Natural killer cell (primary cell): ENCODE measurements at regions not wholly inside any gene's neighbourhood (a gene's known extent, or its start where the extent isn't known, plus 50 kb on each side); places are given as distances from the start of the nearest gene placed in this dataset.

Source experiments
- ATAC-seq, 3 donors: fragments of 150-1000 bp in 2 of 3; fragments of 200-7000 bp in 1 of 3; cut with Tn5 transposase; 1 replicate in 1 of 3; 2 replicates in 2 of 3; pipeline ENCODE4 v1.10.0; 2021; ENCODE audit warnings: mild to moderate bottlenecking in 2 of 3, moderate library complexity in 2 of 3
- DNase-seq, 2 donors: peaks; one replicate each; pipeline versions ENCODE4 v3.0.0 to v3.0.0-alpha.2; 2013 to 2021; ENCODE audit warnings: mixed read lengths in 1 of 2
- H3K27ac ChIP-seq: one replicate; pipeline ENCODE4 v1.5.1; 2013; ENCODE audit warnings: mild to moderate bottlenecking, low read length
- H3K27me3 ChIP-seq: one replicate; pipeline ENCODE4 v1.6.1; 2013; ENCODE audit warnings: low read length; ENCODE audit not compliant: control insufficient read depth, insufficient read depth
- H3K36me3 ChIP-seq: one replicate; pipeline ENCODE4 v1.6.1; 2013; ENCODE audit warnings: low read length; ENCODE audit not compliant: control insufficient read depth, insufficient read depth
- H3K4me1 ChIP-seq: one replicate; pipeline ENCODE4 v1.6.1; 2013; ENCODE audit warnings: low read length; ENCODE audit not compliant: control insufficient read depth, insufficient read depth
- H3K4me3 ChIP-seq: one replicate; pipeline ENCODE4 v1.5.1; 2013; ENCODE audit warnings: low read length
- H3K9me3 ChIP-seq: one replicate; pipeline ENCODE4 v1.6.1; 2013; ENCODE audit warnings: low read length; ENCODE audit not compliant: control insufficient read depth, insufficient read depth
- H3K27ac Mint-ChIP-seq, 2 donors: one replicate each; pipeline ENCODE4 v1.8.0; 2022; ENCODE audit warnings: mild to moderate bottlenecking in 2 of 2, mixed read lengths in 2 of 2, moderate library complexity in 1 of 2
- H3K27me3 Mint-ChIP-seq, 2 donors: one replicate each; pipeline ENCODE4 v1.8.0; 2022; ENCODE audit warnings: low read depth in 2 of 2, mixed read lengths in 2 of 2
- H3K36me3 Mint-ChIP-seq: one replicate; pipeline ENCODE4 v1.8.0; 2022; ENCODE audit warnings: mixed read lengths
- H3K4me1 Mint-ChIP-seq, 2 donors: one replicate each; pipeline ENCODE4 v1.8.0; 2022; ENCODE audit warnings: mixed read lengths in 2 of 2
- H3K4me3 Mint-ChIP-seq: one replicate; pipeline ENCODE4 v1.8.0; 2022; ENCODE audit warnings: mild to moderate bottlenecking, moderate library complexity, mixed read lengths
- H3K9me3 Mint-ChIP-seq, 2 donors: one replicate each; pipeline ENCODE4 v1.8.0; 2022; ENCODE audit warnings: mixed read lengths in 2 of 2
- WGBS: methylation state at CpG from one replicate; pipeline ENCODE4 v1.1.7; 2013; ENCODE audit warnings: missing lambda C conversion rate; ENCODE audit not compliant: insufficient coverage; 5-methylcytosine and 5-hydroxymethylcytosine counted together
- intact Hi-C: fragments of 100-400 bp; cut with micrococcal nuclease; formaldehyde crosslinking; loops from one replicate; pipeline ENCODE4 v1.14.2; 2022
- TF ChIP-seq, protein P1 (sequence below): fragments of 200-600 bp; IDR thresholded peaks from one replicate; pipeline ENCODE4 v1.8.0; 2022; ENCODE audit warnings: antibody characterized with exemption

DNA sequence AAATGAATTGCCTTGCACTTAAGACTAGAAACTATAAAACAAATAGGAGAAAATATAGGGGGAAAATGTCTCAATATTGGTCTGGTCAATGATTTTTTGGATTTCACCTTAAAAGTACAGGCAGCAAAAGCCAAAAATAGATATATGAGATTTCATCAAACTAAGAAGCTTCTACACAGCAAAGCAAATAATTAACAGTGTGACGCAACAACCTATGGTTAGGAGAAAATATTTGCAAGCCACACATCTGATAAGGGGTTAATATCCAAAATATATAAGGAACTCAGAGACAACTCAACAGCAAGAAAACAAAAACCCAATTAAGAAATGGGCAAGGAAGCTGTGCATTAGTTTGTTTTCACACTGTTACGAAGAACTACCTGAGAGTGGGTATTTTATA lies 89.1 kb downstream of the MAIP1 start:
- intact Hi-C loops: no loop called here
- WGBS: 73% methylated on average over 1 of the region's 2 CpGs
- peaks cover 10% of the 10 kb centered on the region for H3K9me3 ChIP-seq
- H3K4me3 ChIP-seq: no peak overlapping the region
- Mint-ChIP-seq H3K4me3 (no peak overlapping the region), H3K9me3 (peaks cover 3 to 4% of the 10 kb centered on the region in 2 donors), H3K27me3 (peaks cover 6 to 13% of the 10 kb centered on the region in 2 donors), H3K4me1 (no peaks in the 10 kb centered on the region), H3K36me3 (no peaks in the 10 kb centered on the region), H3K27ac (no peak overlapping the region)
- H3K4me1 ChIP-seq: no peaks in the 10 kb centered on the region
- TF ChIP-seq, protein P1, sequence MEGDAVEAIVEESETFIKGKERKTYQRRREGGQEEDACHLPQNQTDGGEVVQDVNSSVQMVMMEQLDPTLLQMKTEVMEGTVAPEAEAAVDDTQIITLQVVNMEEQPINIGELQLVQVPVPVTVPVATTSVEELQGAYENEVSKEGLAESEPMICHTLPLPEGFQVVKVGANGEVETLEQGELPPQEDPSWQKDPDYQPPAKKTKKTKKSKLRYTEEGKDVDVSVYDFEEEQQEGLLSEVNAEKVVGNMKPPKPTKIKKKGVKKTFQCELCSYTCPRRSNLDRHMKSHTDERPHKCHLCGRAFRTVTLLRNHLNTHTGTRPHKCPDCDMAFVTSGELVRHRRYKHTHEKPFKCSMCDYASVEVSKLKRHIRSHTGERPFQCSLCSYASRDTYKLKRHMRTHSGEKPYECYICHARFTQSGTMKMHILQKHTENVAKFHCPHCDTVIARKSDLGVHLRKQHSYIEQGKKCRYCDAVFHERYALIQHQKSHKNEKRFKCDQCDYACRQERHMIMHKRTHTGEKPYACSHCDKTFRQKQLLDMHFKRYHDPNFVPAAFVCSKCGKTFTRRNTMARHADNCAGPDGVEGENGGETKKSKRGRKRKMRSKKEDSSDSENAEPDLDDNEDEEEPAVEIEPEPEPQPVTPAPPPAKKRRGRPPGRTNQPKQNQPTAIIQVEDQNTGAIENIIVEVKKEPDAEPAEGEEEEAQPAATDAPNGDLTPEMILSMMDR: no peak
- no peaks in the 10 kb centered on the region for H3K36me3 ChIP-seq
- H3K27me3 ChIP-seq: no peaks in the 10 kb centered on the region
- no peak overlapping the region for H3K27ac ChIP-seq
- DNase-seq (no peak), ATAC-seq (no peak)

DNA sequence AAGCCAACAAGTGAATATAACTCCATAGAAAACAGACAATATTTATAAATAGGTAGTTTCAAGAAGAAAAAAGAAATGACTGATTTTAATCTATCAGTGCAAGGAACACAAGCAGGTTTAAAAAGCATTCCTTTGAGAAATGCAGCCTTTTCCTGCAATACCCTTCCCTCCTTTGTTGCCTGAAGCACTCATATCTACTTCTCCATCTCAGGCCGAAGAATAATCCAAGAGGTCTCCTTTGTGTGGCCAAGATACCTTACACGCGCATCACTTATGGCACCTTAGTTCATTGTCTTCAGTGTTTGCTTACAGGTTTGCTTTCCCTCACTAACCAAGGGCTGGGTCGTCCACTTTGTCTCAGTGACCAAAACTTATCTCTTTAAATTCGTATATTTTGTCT lies 93.0 kb downstream of the MAIP1 start:
- Mint-ChIP-seq H3K27me3 (peaks cover 3 to 6% of the 10 kb centered on the region in 2 donors), H3K4me1 (no peaks in the 10 kb centered on the region), H3K36me3 (no peaks in the 10 kb centered on the region), H3K9me3 (peaks cover 3 to 4% of the 10 kb centered on the region in 2 donors), H3K27ac (no peak overlapping the region), H3K4me3 (no peak overlapping the region)
- TF ChIP-seq, protein P1: no peak
- 88% methylated on average over 4 of the region's 5 CpGs for WGBS
- Histone ChIP-seq H3K27me3 (no peaks in the 10 kb centered on the region), H3K27ac (no peak overlapping the region), H3K4me3 (no peak overlapping the region), H3K9me3 (peaks cover 10% of the 10 kb centered on the region), H3K4me1 (no peaks in the 10 kb centered on the region), H3K36me3 (no peaks in the 10 kb centered on the region)
- ATAC-seq (no peak), DNase-seq (no peak)
- intact Hi-C loops: no loop called here

DNA sequence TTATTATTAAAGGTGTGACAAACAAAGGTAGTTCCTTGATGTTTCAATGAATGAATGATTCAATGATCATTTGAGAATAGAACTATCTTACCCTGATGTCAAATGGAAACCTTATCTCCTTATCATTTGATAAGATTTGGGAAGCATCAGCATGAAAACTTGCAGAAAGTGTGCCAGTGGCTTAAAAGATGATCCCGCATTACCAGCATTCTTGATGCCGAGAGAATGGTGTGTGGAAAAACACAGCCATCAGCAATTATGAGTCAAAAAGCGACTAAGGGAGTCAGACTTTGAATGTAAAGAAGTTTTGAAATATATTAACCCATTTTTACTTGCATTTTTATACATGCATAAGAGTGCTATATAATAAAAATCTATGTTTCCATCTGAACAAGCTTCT lies 93.7 kb downstream of the MAIP1 start:
- H3K4me1 ChIP-seq: no peaks in the 10 kb centered on the region
- Mint-ChIP-seq H3K4me1 (no peaks in the 10 kb centered on the region), H3K27ac (no peak overlapping the region), H3K36me3 (no peaks in the 10 kb centered on the region), H3K4me3 (no peak overlapping the region), H3K9me3 (peaks cover 3 to 4% of the 10 kb centered on the region in 2 donors), H3K27me3 (peaks cover 3 to 6% of the 10 kb centered on the region in 2 donors)
- TF ChIP-seq, protein P1: no peak
- no peak overlapping the region for H3K27ac ChIP-seq
- H3K4me3 ChIP-seq: no peak overlapping the region
- peaks cover 10% of the 10 kb centered on the region for H3K9me3 ChIP-seq
- WGBS: 93% methylated on average over 2 of the region's 3 CpGs
- no peaks in the 10 kb centered on the region for H3K27me3 ChIP-seq
- intact Hi-C loops: no loop called here
- H3K36me3 ChIP-seq: no peaks in the 10 kb centered on the region
- no peak for ATAC-seq
- DNase-seq: no peak

DNA sequence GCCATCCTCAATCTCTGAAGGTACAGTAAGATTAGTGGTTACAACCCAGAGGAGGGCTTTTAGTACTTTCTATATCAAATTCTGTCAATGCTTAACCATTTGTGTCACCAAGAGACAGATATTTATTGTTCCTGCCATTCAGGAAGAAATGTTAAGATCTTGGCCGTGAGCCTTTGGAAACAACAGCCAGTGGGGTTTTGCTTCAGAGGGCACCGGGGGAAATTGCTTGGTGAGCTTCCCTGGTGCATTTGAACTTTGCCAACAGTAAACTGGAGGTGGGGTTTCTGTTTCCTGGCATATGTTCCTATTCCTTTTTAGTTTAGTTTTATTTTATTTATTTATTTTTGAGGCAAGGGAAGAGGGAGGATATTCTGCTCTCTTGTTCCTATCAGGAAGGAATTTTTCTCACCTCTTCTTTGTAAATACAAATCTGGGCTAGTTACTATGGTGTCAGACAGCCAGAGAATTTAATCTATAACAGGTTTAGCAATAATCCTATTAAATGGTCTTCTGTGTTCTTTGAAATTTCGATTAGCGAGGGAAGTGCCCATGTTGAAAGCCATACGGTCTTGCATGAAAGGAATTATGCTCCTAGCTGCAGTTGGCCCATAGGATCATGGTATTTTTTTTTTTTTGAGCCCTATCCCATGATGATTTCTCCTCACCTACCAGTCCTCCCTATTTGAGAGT lies 95.7 kb downstream of the MAIP1 start:
- Mint-ChIP-seq H3K4me3 (no peak overlapping the region), H3K27me3 (peaks cover 3 to 6% of the 10 kb centered on the region in 2 donors), H3K36me3 (no peaks in the 10 kb centered on the region), H3K27ac (no peak overlapping the region), H3K4me1 (peaks cover 0 to 7% of the 10 kb centered on the region in 2 donors), H3K9me3 (peaks cover 2 to 3% of the 10 kb centered on the region in 2 donors)
- 63% methylated on average over 5 of the region's 5 CpGs for WGBS
- DNase-seq (no peak), ATAC-seq (no peak)
- Histone ChIP-seq H3K27ac (no peak overlapping the region), H3K4me3 (no peak overlapping the region), H3K4me1 (no peaks in the 10 kb centered on the region), H3K9me3 (peaks cover under 1% of the 10 kb centered on the region), H3K27me3 (no peaks in the 10 kb centered on the region), H3K36me3 (no peaks in the 10 kb centered on the region)
- TF ChIP-seq, protein P1: no peak
- intact Hi-C loops: no loop called here
